Thoracic aorta (tissue), 2 donors: ENCODE measurements at regions not wholly inside any gene's neighbourhood (a gene's known extent, or its start where the extent isn't known, plus 50 kb on each side); places are given as distances from the start of the nearest gene placed in this dataset.

ENCODE experiments used
- ATAC-seq: fragments of 150-250 bp; one replicate; pipeline ENCODE4 v1.8.0; 2017; ENCODE audit warnings: low read depth; ENCODE audit not compliant: insufficient number of reproducible peaks, low FRiP score
- DNase-seq: peaks from one replicate; pipeline ENCODE4 v3.0.0-alpha.2; 2020; ENCODE audit warnings: low spot score
- H3K27ac ChIP-seq, 2 donors: fragments of 200-600 bp; sonication (generic); 1 replicate in 1 of 2; 2 replicates in 1 of 2; pipeline ENCODE4 v1.5.1; 2016; ENCODE audit warnings: mild to moderate bottlenecking in 2 of 2, moderate library complexity in 2 of 2
- H3K27me3 ChIP-seq: fragments of 200-600 bp; sonication (generic); replicated peaks from 2 replicates; pipeline ENCODE4 v1.6.0; 2016; ENCODE audit warnings: mild to moderate bottlenecking; ENCODE audit not compliant: insufficient read depth
- H3K36me3 ChIP-seq: fragments of 200-600 bp; sonication (generic); one replicate; pipeline ENCODE4 v1.5.1; 2016
- H3K4me1 ChIP-seq, 2 donors: fragments of 200-600 bp; sonication (generic); 1 replicate in 1 of 2; 2 replicates in 1 of 2; pipeline versions ENCODE4 v1.5.1 to v1.6.0; 2016; ENCODE audit warnings: low read depth in 2 of 2, mild to moderate bottlenecking in 1 of 2; ENCODE audit not compliant: control insufficient read depth in 1 of 2
- H3K4me3 ChIP-seq: fragments of 200-600 bp; sonication (generic); 2 replicates; pipeline ENCODE4 v1.5.1; 2016; ENCODE audit warnings: mild to moderate bottlenecking
- H3K9me3 ChIP-seq: fragments of 200-600 bp; sonication (generic); 2 replicates; pipeline ENCODE4 v1.5.1; 2016
- TF ChIP-seq, protein P1 (sequence below): fragments of 200-600 bp; sonication (generic); IDR thresholded peaks from one replicate; pipeline ENCODE4 v1.5.1; 2019; ENCODE audit warnings: antibody characterized with exemption

DNA sequence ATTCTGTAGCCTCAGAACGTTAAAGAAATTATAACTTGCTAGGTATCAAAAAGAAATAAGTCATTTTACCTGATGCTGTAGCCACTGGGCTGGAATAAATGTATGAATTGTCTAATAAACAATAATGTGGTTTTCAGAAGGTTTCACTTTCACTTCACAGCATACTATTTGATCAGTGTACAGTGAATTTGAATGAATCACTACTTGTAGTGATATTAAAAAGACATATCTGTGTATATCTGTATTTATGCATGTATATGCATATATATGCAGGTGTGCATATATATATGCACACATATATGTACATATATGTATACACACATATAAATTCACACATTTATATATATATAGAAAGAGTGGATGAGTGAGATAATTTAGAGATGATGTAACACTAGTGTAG lies 440.0 kb upstream of the PCDH10 start:
- Histone ChIP-seq H3K27me3 (no peaks in the 10 kb centered on the region), H3K27ac (no peak overlapping the region), H3K4me1 (no peaks in the 10 kb centered on the region), H3K4me3 (no peak overlapping the region), H3K36me3 (no peaks in the 10 kb centered on the region), H3K9me3 (no peaks in the 10 kb centered on the region)
- no peak for DNase-seq
- TF ChIP-seq, protein P1, sequence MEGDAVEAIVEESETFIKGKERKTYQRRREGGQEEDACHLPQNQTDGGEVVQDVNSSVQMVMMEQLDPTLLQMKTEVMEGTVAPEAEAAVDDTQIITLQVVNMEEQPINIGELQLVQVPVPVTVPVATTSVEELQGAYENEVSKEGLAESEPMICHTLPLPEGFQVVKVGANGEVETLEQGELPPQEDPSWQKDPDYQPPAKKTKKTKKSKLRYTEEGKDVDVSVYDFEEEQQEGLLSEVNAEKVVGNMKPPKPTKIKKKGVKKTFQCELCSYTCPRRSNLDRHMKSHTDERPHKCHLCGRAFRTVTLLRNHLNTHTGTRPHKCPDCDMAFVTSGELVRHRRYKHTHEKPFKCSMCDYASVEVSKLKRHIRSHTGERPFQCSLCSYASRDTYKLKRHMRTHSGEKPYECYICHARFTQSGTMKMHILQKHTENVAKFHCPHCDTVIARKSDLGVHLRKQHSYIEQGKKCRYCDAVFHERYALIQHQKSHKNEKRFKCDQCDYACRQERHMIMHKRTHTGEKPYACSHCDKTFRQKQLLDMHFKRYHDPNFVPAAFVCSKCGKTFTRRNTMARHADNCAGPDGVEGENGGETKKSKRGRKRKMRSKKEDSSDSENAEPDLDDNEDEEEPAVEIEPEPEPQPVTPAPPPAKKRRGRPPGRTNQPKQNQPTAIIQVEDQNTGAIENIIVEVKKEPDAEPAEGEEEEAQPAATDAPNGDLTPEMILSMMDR: no peak
- ATAC-seq: no peak

DNA sequence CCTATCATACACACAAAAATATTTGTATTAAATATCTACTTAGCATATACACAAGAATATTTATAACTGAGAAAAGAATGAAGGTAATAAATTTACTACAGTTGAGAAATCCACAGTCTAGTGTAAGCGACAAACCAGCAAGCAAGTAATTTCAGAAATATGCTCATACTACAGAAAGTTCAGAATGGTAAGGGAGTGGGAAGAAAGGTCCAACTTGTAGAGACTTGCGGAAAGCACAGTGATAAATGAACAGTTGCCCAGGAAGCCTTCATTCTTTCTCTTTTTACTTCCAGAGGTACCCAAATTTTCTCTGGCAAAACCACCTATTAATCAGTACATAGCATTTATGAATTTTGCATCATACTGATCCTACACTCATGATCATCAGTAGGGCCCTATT lies 438.1 kb upstream of the PCDH10 start:
- no peak overlapping the region for H3K4me3 ChIP-seq
- DNase-seq (no peak), ATAC-seq (no peak)
- no peak overlapping the region for H3K27ac ChIP-seq
- no peaks in the 10 kb centered on the region for H3K27me3 ChIP-seq
- no peaks in the 10 kb centered on the region for H3K36me3 ChIP-seq
- H3K4me1 ChIP-seq: no peaks in the 10 kb centered on the region
- H3K9me3 ChIP-seq: no peaks in the 10 kb centered on the region
- TF ChIP-seq, protein P1: no peak

DNA sequence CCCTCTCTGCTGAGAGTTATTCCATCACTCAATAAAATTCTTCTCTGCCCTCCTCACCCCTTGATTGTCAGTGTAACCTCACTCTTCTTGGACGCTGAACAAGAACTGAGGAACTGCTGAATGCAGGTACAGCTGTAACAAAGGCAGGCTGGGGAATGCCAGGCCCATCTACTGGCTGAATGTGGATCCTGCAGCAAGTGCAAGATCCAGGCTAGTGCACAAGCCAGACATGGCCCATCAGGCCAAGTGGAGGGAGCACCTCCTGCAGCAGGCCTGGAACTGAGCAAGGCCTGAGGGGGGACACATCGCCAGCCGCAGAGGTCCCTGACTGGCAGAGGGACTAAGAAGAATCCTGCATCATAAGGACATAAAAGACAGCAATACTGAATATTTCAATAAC lies 411.8 kb upstream of the PCDH10 start:
- ATAC-seq: no peak
- H3K27ac ChIP-seq: no peak overlapping the region
- H3K4me3 ChIP-seq: no peak overlapping the region
- H3K4me1 ChIP-seq: no peaks in the 10 kb centered on the region
- H3K36me3 ChIP-seq: no peaks in the 10 kb centered on the region
- H3K27me3 ChIP-seq: no peaks in the 10 kb centered on the region
- no peak for DNase-seq
- H3K9me3 ChIP-seq: no peaks in the 10 kb centered on the region
- TF ChIP-seq, protein P1: no peak

DNA sequence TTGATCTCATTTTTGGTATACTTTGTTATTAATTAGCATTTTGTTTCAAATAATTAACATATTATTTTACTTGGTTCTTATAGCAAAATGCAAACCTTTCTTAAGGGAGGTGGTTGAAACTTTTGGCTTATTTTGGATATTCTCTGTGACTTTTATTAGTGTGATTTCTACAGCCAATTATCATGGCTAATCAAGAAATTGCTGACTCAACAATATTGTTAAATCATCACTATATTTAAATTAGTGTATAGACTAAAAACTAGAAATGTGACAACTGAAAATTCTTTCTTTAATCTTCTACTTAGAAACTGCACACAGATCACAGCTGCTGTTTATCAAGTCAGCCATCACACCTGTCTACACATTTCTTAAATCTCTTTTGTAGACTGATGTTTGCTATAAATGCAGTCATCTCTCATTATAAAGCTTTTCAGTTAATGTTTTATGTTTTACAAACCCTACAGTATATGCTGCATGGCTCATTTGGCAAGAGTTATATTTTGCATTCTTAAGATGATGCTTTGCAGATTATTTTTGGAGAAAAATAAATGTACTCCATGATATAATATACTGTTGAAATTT lies 389.8 kb upstream of the PCDH10 start:
- no peak overlapping the region for H3K27ac ChIP-seq
- no peaks in the 10 kb centered on the region for H3K9me3 ChIP-seq
- no peaks in the 10 kb centered on the region for H3K4me1 ChIP-seq
- no peak overlapping the region for H3K4me3 ChIP-seq
- TF ChIP-seq, protein P1: no peak
- no peaks in the 10 kb centered on the region for H3K27me3 ChIP-seq
- ATAC-seq: no peak
- DNase-seq: no peak
- H3K36me3 ChIP-seq: no peaks in the 10 kb centered on the region

DNA sequence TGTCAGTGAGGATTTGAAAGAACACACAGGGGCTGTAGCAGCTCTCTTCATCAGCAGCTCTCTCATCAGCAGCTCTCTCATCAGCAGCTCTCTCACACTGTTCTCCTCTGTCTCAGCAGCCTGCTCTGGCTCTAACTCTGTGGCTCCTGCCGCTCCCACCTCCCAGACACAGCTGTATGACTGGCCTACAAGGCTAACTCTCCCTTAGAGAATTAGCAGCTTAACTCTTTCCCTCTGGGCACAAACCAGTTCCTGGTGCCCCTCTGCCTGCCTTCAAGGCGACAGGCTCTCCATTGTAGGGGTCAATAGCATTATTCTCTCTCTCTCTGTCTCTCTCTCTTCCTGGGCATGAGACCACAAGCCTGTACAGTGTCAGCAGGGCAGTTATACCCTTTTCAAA lies 385.6 kb upstream of the PCDH10 start:
- no peaks in the 10 kb centered on the region for H3K4me1 ChIP-seq
- ATAC-seq (no peak), DNase-seq (no peak)
- H3K4me3 ChIP-seq: no peak overlapping the region
- H3K9me3 ChIP-seq: no peaks in the 10 kb centered on the region
- TF ChIP-seq, protein P1: no peak
- no peaks in the 10 kb centered on the region for H3K27me3 ChIP-seq
- H3K36me3 ChIP-seq: no peaks in the 10 kb centered on the region
- no peak overlapping the region for H3K27ac ChIP-seq
